Caco-2 (cell line): ENCODE measurements at regions not wholly inside any gene's neighbourhood (a gene's known extent, or its start where the extent isn't known, plus 50 kb on each side); places are given as distances from the start of the nearest gene placed in this dataset.

ENCODE experiments used
- BruUV-seq: library from RNA; stranded (reverse); fragments of 400-500 nt; replicated peaks from 2 replicates; lab custom pipeline; 2021; lab: Mats Ljungman, UMichigan
- CTCF ChIA-PET: fragments of 300-600 bp; sonication (Branson Sonifier 250); formaldehyde crosslinking; loops from one replicate; lab custom pipeline; 2022; ENCODE audit warnings: antibody characterized with exemption; lab: Charles Lee
- POLR2A ChIA-PET: fragments of 300-600 bp; sonication (Branson Sonifier 250); formaldehyde crosslinking; loops from one replicate; lab custom pipeline; 2022; ENCODE audit warnings: antibody characterized with exemption; lab: Charles Lee
- DNase-seq, 2 experiments: peaks; one replicate each; pipeline versions ENCODE4 v3.0.0 to v3.0.0-alpha.2; 2020 to 2022
- H3K27me3 ChIP-seq: replicated peaks from 2 replicates; pipeline ENCODE4 v1.6.0; 2011; ENCODE audit warnings: low read length; ENCODE audit not compliant: control insufficient read depth, insufficient read depth
- H3K36me3 ChIP-seq: 2 replicates; pipeline ENCODE4 v1.5.1; 2011; ENCODE audit warnings: low read length; ENCODE audit not compliant: control insufficient read depth, insufficient read depth
- H3K4me1 ChIP-seq: fragments of 250-450 bp; sonication (Bioruptor Pico); 2 replicates; pipeline ENCODE4 v1.5.1; 2020; ENCODE audit warnings: mild to moderate bottlenecking
- H3K4me3 ChIP-seq: 2 replicates; pipeline ENCODE4 v1.5.1; 2011; ENCODE audit warnings: low read depth, mild to moderate bottlenecking, control low read depth, low read length
- H3K9me3 ChIP-seq: fragments of 250-450 bp; sonication (Bioruptor Pico); 2 replicates; pipeline ENCODE4 v1.5.1; 2020; ENCODE audit warnings: mild to moderate bottlenecking, moderate library complexity
- H3K27ac Mint-ChIP-seq: one replicate; pipeline ENCODE4 v1.8.0; 2022; ENCODE audit warnings: mixed read lengths; ENCODE audit not compliant: unreplicated experiment
- H3K27me3 Mint-ChIP-seq: one replicate; pipeline ENCODE4 v1.8.0; 2022; ENCODE audit warnings: mixed read lengths; ENCODE audit not compliant: insufficient read depth, unreplicated experiment
- H3K36me3 Mint-ChIP-seq: one replicate; pipeline ENCODE4 v1.8.0; 2022; ENCODE audit warnings: mild to moderate bottlenecking, mixed read lengths; ENCODE audit not compliant: insufficient read depth, unreplicated experiment
- H3K4me1 Mint-ChIP-seq: one replicate; pipeline ENCODE4 v1.8.0; 2022; ENCODE audit warnings: low read depth, mixed read lengths; ENCODE audit not compliant: unreplicated experiment
- H3K4me3 Mint-ChIP-seq: one replicate; pipeline ENCODE4 v1.8.0; 2022; ENCODE audit warnings: mild to moderate bottlenecking, moderate library complexity, mixed read lengths; ENCODE audit not compliant: unreplicated experiment
- H3K9me3 Mint-ChIP-seq: one replicate; pipeline ENCODE4 v1.8.0; 2022; ENCODE audit warnings: mixed read lengths; ENCODE audit not compliant: unreplicated experiment
- CTCF ChIP-seq, 2 experiments: fragments of 200-600 bp in 1 of 2; IDR thresholded peaks; 1 replicate in 1 of 2; 2 replicates in 1 of 2; pipeline versions ENCODE4 v1.5.1 to v1.8.0; 2011 to 2022; ENCODE audit warnings: antibody characterized with exemption in 1 of 2, control low read depth in 1 of 2, inconsistent platforms in 1 of 2, low read depth in 1 of 2, low read length in 1 of 2, mild to moderate bottlenecking in 1 of 2, moderate library complexity in 1 of 2; ENCODE audit not compliant: insufficient read depth in 1 of 2, severe bottlenecking in 1 of 2, unreplicated experiment in 1 of 2
- intact Hi-C: fragments of 100-400 bp; cut with micrococcal nuclease; formaldehyde crosslinking; loops from one replicate; pipeline ENCODE4 v1.10.0; 2022; ENCODE audit not compliant: unreplicated experiment

DNA sequence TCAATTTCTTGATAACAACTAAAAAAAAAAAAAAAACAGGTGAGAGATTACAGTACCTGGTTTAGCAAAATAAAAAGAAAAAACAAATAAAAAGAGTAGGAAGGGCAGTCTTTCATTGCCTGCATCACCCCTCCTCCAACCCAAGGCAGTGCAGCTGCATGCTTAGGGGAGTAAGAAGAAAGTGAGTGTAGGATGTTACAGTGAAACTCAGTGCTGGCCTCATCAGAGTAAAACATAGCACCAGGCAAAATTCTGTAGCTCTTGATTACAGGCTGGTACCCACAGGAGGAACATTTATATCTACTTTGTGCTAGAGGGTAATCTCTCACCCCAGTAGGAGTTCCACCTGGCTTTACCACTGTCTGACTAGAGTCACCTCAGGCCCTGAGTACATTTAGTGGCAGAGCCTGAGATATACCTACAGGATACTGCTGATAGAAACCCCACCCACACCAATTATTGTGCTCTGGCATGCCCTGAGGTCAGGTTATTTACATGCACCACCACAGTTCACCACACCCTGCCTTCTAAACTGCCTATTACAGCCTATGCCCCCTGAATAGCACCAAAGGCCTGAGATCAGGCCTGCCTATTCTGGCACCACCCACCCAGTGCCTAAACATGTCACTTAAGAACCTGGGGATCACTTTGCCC, 241.6 kb downstream of the PAPSS1 start:
- Histone ChIP-seq H3K9me3 (no peaks in the 10 kb centered on the region), H3K4me1 (no peaks in the 10 kb centered on the region), H3K36me3 (no peaks in the 10 kb centered on the region), H3K27me3 (no peaks in the 10 kb centered on the region), H3K4me3 (no peak overlapping the region)
- no peak for DNase-seq
- intact Hi-C loops: no loop called here
- H3K27ac Mint-ChIP-seq: no peak overlapping the region
- H3K4me1 Mint-ChIP-seq: no peaks in the 10 kb centered on the region
- H3K4me3 Mint-ChIP-seq: no peak overlapping the region
- TF ChIP-seq CTCF (IDR thresholded peaks at IDR 0.05; ENCODE audit: insufficient read depth in 1 of 2, low read depth in 1 of 2, low read length in 1 of 2, severe bottlenecking in 1 of 2, unreplicated experiment in 1 of 2): no peak
- POLR2A ChIA-PET: no interaction called here
- CTCF ChIA-PET: no interaction called here
- no TSS peak for BruUV-seq
- no peaks in the 10 kb centered on the region for H3K36me3 Mint-ChIP-seq
- H3K27me3 Mint-ChIP-seq: no peaks in the 10 kb centered on the region
- peaks cover 10% of the 10 kb centered on the region for H3K9me3 Mint-ChIP-seq

DNA sequence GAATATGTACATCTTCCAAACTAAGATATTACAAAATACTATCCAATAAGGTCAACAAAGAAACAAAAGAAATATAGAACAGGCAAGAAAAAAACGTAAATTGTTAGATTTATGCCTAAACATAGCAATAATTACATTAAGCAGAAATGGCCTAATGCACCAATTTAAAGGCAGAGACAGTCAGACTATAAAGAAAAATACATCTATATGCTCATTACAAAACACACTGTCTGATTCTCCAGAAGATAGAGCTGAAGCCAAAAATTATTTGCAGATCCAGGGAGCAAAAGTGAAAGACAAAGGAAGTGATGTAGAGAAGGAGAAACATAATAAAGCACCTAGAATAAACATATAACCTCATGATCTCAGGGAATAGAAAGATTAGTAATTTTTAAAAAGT, 246.9 kb downstream of the PAPSS1 start:
- intact Hi-C loops: no loop called here
- Mint-ChIP-seq H3K9me3 (no peaks in the 10 kb centered on the region), H3K4me1 (no peaks in the 10 kb centered on the region), H3K4me3 (no peak overlapping the region), H3K27me3 (peaks cover 4% of the 10 kb centered on the region), H3K27ac (no peak overlapping the region), H3K36me3 (no peaks in the 10 kb centered on the region)
- BruUV-seq: no TSS peak
- Histone ChIP-seq H3K9me3 (no peaks in the 10 kb centered on the region), H3K4me3 (no peak overlapping the region), H3K36me3 (no peaks in the 10 kb centered on the region), H3K4me1 (no peaks in the 10 kb centered on the region), H3K27me3 (no peaks in the 10 kb centered on the region)
- no peak for TF ChIP-seq CTCF (IDR thresholded peaks at IDR 0.05; ENCODE audit: insufficient read depth in 1 of 2, low read depth in 1 of 2, low read length in 1 of 2, severe bottlenecking in 1 of 2, unreplicated experiment in 1 of 2)
- DNase-seq: no peak
- CTCF ChIA-PET: no interaction called here
- POLR2A ChIA-PET: no interaction called here

GRCh38 chr4:107472265-107472948, 247.6 kb downstream of the PAPSS1 start:
- ChIA-PET POLR2A (no interaction called here), CTCF (no interaction called here)
- no peaks in the 10 kb centered on the region for H3K36me3 ChIP-seq
- no TSS peak for BruUV-seq
- no peaks in the 10 kb centered on the region for H3K4me1 ChIP-seq
- Mint-ChIP-seq H3K4me3 (no peak overlapping the region), H3K9me3 (no peaks in the 10 kb centered on the region), H3K36me3 (no peaks in the 10 kb centered on the region), H3K4me1 (no peaks in the 10 kb centered on the region), H3K27me3 (peaks cover 4% of the 10 kb centered on the region), H3K27ac (no peak overlapping the region)
- intact Hi-C loops: no loop called here
- no peak for TF ChIP-seq CTCF (IDR thresholded peaks at IDR 0.05; ENCODE audit: insufficient read depth in 1 of 2, low read depth in 1 of 2, low read length in 1 of 2, severe bottlenecking in 1 of 2, unreplicated experiment in 1 of 2)
- DNase-seq: no peak
- H3K27me3 ChIP-seq: no peaks in the 10 kb centered on the region
- no peak overlapping the region for H3K4me3 ChIP-seq
- no peaks in the 10 kb centered on the region for H3K9me3 ChIP-seq
